Stomach (tissue), 8 donors: ENCODE measurements at regions not wholly inside any gene's neighbourhood (a gene's known extent, or its start where the extent isn't known, plus 50 kb on each side); places are given as distances from the start of the nearest gene placed in this dataset.

Experiments used
- DNase-seq, 2 donors: peaks; one replicate each; pipeline versions ENCODE4 v3.0.0 to v3.0.0-alpha.2; 2013 to 2019
- H3K27ac ChIP-seq, 5 donors: fragments of 200-600 bp in 4 of 5; sonication (generic) in 4 of 5; one replicate each; pipeline ENCODE4 v1.5.1; 2013 to 2019; ENCODE audit warnings: mild to moderate bottlenecking in 1 of 5, moderate library complexity in 1 of 5
- H3K27me3 ChIP-seq, 3 donors: fragments of 200-600 bp; sonication (generic); one replicate each; pipeline ENCODE4 v1.5.1; 2017 to 2019; ENCODE audit warnings: mixed run types in 1 of 3
- H3K36me3 ChIP-seq, 4 donors: fragments of 200-600 bp; sonication (generic); 1 replicate in 3 of 4; 2 replicates in 1 of 4; pipeline ENCODE4 v1.5.1; 2016 to 2019
- H3K4me1 ChIP-seq, 4 donors: fragments of 200-600 bp; sonication (generic); one replicate each; pipeline ENCODE4 v1.5.1; 2016 to 2019
- H3K4me3 ChIP-seq, 4 donors: fragments of 200-600 bp; sonication (generic) in 3 of 4; one replicate each; pipeline ENCODE4 v1.5.1; 2016 to 2019; ENCODE audit warnings: mild to moderate bottlenecking in 1 of 4
- H3K9me3 ChIP-seq, 4 donors: fragments of 200-600 bp; sonication (generic); one replicate each; pipeline ENCODE4 v1.5.1; 2016 to 2019
- EP300 ChIP-seq: sonication (generic); formaldehyde crosslinking; IDR thresholded peaks from one replicate; pipeline ENCODE4 v1.6.1; 2017; ENCODE audit warnings: antibody characterized with exemption
- POLR2A ChIP-seq, 4 donors: fragments of 450-650 bp; IDR thresholded peaks; one replicate each; pipeline ENCODE4 v1.6.1; 2016; ENCODE audit warnings: antibody characterized with exemption in 4 of 4, control low read depth in 2 of 4, mild to moderate bottlenecking in 1 of 4, moderate library complexity in 1 of 4
- POLR2AphosphoS5 ChIP-seq, 3 donors: sonication (generic); formaldehyde crosslinking; IDR thresholded peaks; one replicate each; pipeline ENCODE4 v1.6.1; 2016; ENCODE audit warnings: antibody characterized with exemption in 3 of 3
- WGBS, 5 donors: extraction: QIAGEN DNeasy Blood & Tissue Kit in 3 of 5; methylation state at CpG; one replicate each; pipeline versions ENCODE4 v1.1.5 to v1.1.7; 2013 to 2018; 5-methylcytosine and 5-hydroxymethylcytosine counted together
- intact Hi-C: fragments of 100-400 bp; cut with DNase I; formaldehyde crosslinking; loops from one replicate; pipeline ENCODE4 v1.15.1; 2023; ENCODE audit warnings: low total_unique reads
- TF ChIP-seq, protein P1 (sequence below), 7 experiments: fragments of 450-650 bp in 4 of 7; fragments of 200-600 bp in 3 of 7; sonication (generic) in 3 of 7; IDR thresholded peaks; one replicate each; pipeline ENCODE4 v1.5.1; 2016 to 2019; ENCODE audit warnings: antibody characterized with exemption in 7 of 7, control low read depth in 2 of 7, mild to moderate bottlenecking in 1 of 7
- donor health status: healthy with polysubstance abuse.
- donor health status: Bipolar disorder and iron deficiency.
- donor health status: healthy.

- Histone ChIP-seq H3K4me3 (no peak overlapping the region), H3K9me3 (no peaks in the 10 kb centered on the region), H3K4me1 (no peaks in the 10 kb centered on the region), H3K27me3 (no peaks in the 10 kb centered on the region), H3K36me3 (no peaks in the 10 kb centered on the region), H3K27ac (no peak overlapping the region)
- TF ChIP-seq POLR2A (IDR thresholded peaks at IDR 0.05): no peak
- no peak for TF ChIP-seq POLR2AphosphoS5 (IDR thresholded peaks at IDR 0.05)
- no peak for TF ChIP-seq EP300
- TF ChIP-seq, protein P1, sequence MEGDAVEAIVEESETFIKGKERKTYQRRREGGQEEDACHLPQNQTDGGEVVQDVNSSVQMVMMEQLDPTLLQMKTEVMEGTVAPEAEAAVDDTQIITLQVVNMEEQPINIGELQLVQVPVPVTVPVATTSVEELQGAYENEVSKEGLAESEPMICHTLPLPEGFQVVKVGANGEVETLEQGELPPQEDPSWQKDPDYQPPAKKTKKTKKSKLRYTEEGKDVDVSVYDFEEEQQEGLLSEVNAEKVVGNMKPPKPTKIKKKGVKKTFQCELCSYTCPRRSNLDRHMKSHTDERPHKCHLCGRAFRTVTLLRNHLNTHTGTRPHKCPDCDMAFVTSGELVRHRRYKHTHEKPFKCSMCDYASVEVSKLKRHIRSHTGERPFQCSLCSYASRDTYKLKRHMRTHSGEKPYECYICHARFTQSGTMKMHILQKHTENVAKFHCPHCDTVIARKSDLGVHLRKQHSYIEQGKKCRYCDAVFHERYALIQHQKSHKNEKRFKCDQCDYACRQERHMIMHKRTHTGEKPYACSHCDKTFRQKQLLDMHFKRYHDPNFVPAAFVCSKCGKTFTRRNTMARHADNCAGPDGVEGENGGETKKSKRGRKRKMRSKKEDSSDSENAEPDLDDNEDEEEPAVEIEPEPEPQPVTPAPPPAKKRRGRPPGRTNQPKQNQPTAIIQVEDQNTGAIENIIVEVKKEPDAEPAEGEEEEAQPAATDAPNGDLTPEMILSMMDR (IDR thresholded peaks at IDR 0.05): no peak
- intact Hi-C loops: no loop called here
- DNase-seq: no peak
Observed at GRCh38 chr9:11356067-11356466, 743.3 kb upstream of the PTPRD start.

DNA sequence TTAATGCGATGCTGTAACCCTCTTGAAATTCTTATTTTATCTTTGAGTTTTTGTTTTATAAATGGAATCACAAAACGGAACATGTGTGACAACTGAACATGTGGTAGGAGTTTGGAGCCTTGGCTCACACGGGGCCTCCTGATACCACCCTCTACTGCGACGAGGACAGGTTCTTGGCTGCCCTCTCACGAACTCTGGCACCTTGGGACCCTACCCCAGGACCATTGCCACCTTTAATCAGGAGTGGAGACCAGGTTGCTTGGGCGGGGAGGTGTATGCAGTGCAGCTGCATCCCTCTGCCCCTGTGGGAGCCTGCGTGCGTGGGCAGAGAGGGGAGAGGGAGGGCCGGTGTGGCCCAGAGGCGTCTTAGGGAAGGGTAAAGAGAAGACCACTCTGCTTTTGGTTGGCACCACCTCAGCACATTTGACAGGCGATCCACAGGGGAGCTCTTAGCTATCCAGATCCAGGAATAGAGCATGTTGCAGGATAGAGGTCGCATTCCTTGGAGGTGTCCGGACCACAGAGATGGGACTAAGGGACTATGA is 753.9 kb upstream of the PTPRD start:
- Histone ChIP-seq H3K36me3 (no peaks in the 10 kb centered on the region), H3K4me3 (no peak overlapping the region), H3K27me3 (no peaks in the 10 kb centered on the region), H3K27ac (no peak overlapping the region), H3K4me1 (no peaks in the 10 kb centered on the region), H3K9me3 (no peaks in the 10 kb centered on the region)
- TF ChIP-seq POLR2AphosphoS5 (IDR thresholded peaks at IDR 0.05) (no peak), EP300 (no peak), POLR2A (IDR thresholded peaks at IDR 0.05) (no peak)
- TF ChIP-seq, protein P1 (IDR thresholded peaks at IDR 0.05): no peak
- intact Hi-C loops: no loop called here
- 74 to 80% (median 77%) methylated on average over 13 to 14 of the region's 14 CpGs for WGBS, 5 donors
- no peak for DNase-seq

GRCh38 chr9:11374926-11375325 is 762.1 kb upstream of the PTPRD start:
- no peaks in the 10 kb centered on the region for H3K9me3 ChIP-seq
- H3K27ac ChIP-seq: no peak overlapping the region
- 64 to 92% (median 81%) methylated on average over 7 of the region's 7 CpGs for WGBS, 5 donors
- H3K36me3 ChIP-seq: no peaks in the 10 kb centered on the region
- no peak overlapping the region for H3K4me3 ChIP-seq
- TF ChIP-seq, protein P1 (IDR thresholded peaks at IDR 0.05): no peak
- TF ChIP-seq EP300 (no peak), POLR2AphosphoS5 (IDR thresholded peaks at IDR 0.05) (no peak), POLR2A (IDR thresholded peaks at IDR 0.05) (no peak)
- H3K27me3 ChIP-seq: no peaks in the 10 kb centered on the region
- intact Hi-C loops: no loop called here
- H3K4me1 ChIP-seq: no peaks in the 10 kb centered on the region
- DNase-seq: no peak

GRCh38 chr9:11402621-11403020 is 789.8 kb upstream of the PTPRD start:
- no peaks in the 10 kb centered on the region for H3K4me1 ChIP-seq
- intact Hi-C loops: no loop called here
- no peaks in the 10 kb centered on the region for H3K36me3 ChIP-seq
- H3K4me3 ChIP-seq: no peak overlapping the region
- no peak overlapping the region for H3K27ac ChIP-seq
- H3K27me3 ChIP-seq: no peaks in the 10 kb centered on the region
- H3K9me3 ChIP-seq: peaks cover 0 to 67% (median 14%) of the 10 kb centered on the region in 4 donors
- TF ChIP-seq EP300 (no peak), POLR2A (IDR thresholded peaks at IDR 0.05) (no peak), POLR2AphosphoS5 (IDR thresholded peaks at IDR 0.05) (no peak)
- TF ChIP-seq, protein P1 (IDR thresholded peaks at IDR 0.05): no peak
- no peak for DNase-seq
